ACC112 (cell line): ENCODE measurements at regions not wholly inside any gene's neighbourhood (a gene's known extent, or its start where the extent isn't known, plus 50 kb on each side); places are given as distances from the start of the nearest gene placed in this dataset.
A peak's percentile ranks its signal among the peaks of the same experiment; 100 is the strongest.

Experiments used
- H2AFZ ChIP-seq: fragments of 200-600 bp; sonication (generic); one replicate; pipeline ENCODE4 v1.6.0; 2017; ENCODE audit warnings: antibody characterized with exemption, low read length; ENCODE audit not compliant: unreplicated experiment
- H3K27ac ChIP-seq: fragments of 200-600 bp; sonication (generic); 2 replicates; pipeline ENCODE4 v1.5.1; 2014; ENCODE audit warnings: low read depth, mild to moderate bottlenecking, antibody characterized with exemption, low read length, moderate library complexity
- H3K27me3 ChIP-seq: fragments of 200-600 bp; sonication (generic); 2 replicates; pipeline ENCODE4 v1.6.1; 2014; ENCODE audit warnings: mild to moderate bottlenecking, antibody characterized with exemption, low read length, moderate library complexity, mixed read lengths; ENCODE audit not compliant: insufficient read depth
- H3K36me3 ChIP-seq: fragments of 200-600 bp; sonication (generic); 2 replicates; pipeline ENCODE4 v1.6.1; 2016; ENCODE audit warnings: mild to moderate bottlenecking, antibody characterized with exemption, low read length, moderate library complexity, mixed read lengths; ENCODE audit not compliant: insufficient read depth
- H3K4me1 ChIP-seq: fragments of 200-600 bp; sonication (generic); one replicate; pipeline ENCODE4 v1.6.1; 2016; ENCODE audit warnings: low read length, mixed read lengths; ENCODE audit not compliant: insufficient read depth, unreplicated experiment, control insufficient read depth
- H3K4me3 ChIP-seq: fragments of 200-600 bp; sonication (generic); 2 replicates; pipeline ENCODE4 v1.5.1; 2014; ENCODE audit warnings: mild to moderate bottlenecking, low read depth, low read length
- H3K79me2 ChIP-seq: fragments of 200-600 bp; sonication (generic); one replicate; pipeline ENCODE4 v1.6.0; 2016; ENCODE audit warnings: low read length; ENCODE audit not compliant: control insufficient read depth, unreplicated experiment, insufficient read depth

- Histone ChIP-seq H3K79me2 (no peaks in the 10 kb centered on the region), H3K27ac (no peak overlapping the region), H3K4me1 (no peaks in the 10 kb centered on the region), H3K36me3 (no peaks in the 10 kb centered on the region), H3K27me3 (no peaks in the 10 kb centered on the region), H2AFZ (peak overlapping the region; percentile 68), H3K4me3 (no peak overlapping the region)
Observed at GRCh38 chr4:32219306-32220075, 1499.3 kb downstream of the PCDH7 start.

DNA sequence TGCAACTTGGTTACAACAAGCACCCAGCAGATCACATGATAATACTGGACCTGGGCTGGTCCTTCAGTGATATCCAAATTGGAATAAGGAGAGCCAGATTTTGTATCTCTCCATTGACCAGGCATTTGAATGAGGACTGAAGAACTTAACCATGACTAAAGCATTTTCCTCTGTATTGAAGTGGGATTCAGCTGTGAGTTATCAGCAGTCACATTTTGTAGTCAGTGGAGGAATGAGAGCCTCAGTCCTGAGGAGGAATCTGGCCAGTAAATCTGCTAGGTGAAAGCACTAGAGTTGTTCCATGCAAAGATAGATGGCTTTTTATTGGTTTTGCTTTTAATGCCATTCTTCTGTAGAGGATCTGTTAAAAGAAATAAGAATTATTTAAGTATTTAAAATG, 1506.0 kb downstream of the PCDH7 start:
- Histone ChIP-seq H2AFZ (no peak overlapping the region), H3K36me3 (no peaks in the 10 kb centered on the region), H3K79me2 (no peaks in the 10 kb centered on the region), H3K27me3 (no peaks in the 10 kb centered on the region), H3K4me3 (no peak overlapping the region), H3K4me1 (no peaks in the 10 kb centered on the region), H3K27ac (no peak overlapping the region)

GRCh38 chr4:32226733-32227132, 1506.6 kb downstream of the PCDH7 start:
- H2AFZ ChIP-seq, result no peak overlapping the region
- no peaks in the 10 kb centered on the region for H3K36me3 ChIP-seq
- no peaks in the 10 kb centered on the region for H3K4me1 ChIP-seq
- no peaks in the 10 kb centered on the region for H3K27me3 ChIP-seq
- no peak overlapping the region for H3K27ac ChIP-seq
- no peaks in the 10 kb centered on the region for H3K79me2 ChIP-seq
- no peak overlapping the region for H3K4me3 ChIP-seq

DNA sequence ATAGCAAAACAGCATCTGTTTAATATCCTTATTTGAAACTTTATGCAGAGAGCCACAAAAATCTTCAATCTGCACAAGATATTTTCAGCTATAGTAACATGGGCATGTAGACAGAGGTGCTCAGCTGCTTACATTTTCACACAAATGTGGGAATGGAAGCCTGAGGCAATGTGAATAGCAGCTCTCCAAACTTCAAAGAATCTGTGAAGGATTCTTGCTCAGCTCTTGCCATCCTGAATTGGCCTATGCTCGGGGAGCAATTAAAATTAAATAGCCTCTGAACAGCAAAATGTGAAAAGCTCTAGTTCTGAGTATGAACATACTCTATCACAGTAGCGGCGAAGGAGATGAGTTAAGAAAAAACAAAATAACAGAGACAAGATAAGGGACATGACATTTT, 1523.8 kb downstream of the PCDH7 start:
- H3K4me1 ChIP-seq, result no peaks in the 10 kb centered on the region
- no peaks in the 10 kb centered on the region for H3K79me2 ChIP-seq
- H3K27ac ChIP-seq, result no peak overlapping the region
- H3K4me3 ChIP-seq, result no peak overlapping the region
- H3K36me3 ChIP-seq, result no peaks in the 10 kb centered on the region
- no peak overlapping the region for H2AFZ ChIP-seq
- H3K27me3 ChIP-seq, result no peaks in the 10 kb centered on the region

DNA sequence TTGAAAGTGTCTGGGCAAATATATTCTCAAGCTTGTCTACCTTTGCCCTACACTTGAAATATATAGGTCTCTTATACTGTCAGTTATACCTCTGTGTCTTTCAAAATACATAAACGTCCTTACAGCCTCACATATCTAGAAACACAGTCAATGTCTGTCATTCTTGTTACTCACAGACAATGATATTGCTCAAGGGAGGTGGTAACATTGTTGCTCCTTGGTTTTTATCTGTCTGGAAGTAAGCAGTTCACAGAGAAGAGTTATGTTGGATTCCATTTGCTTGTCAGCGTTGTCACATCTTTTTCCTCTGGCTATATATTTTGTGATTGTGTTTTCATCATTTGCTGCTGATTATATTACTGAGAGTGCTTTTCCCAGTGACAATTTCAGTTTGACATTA, 1528.9 kb downstream of the PCDH7 start:
- no peaks in the 10 kb centered on the region for H3K36me3 ChIP-seq
- no peaks in the 10 kb centered on the region for H3K79me2 ChIP-seq
- no peak overlapping the region for H3K4me3 ChIP-seq
- no peaks in the 10 kb centered on the region for H3K27me3 ChIP-seq
- no peak overlapping the region for H2AFZ ChIP-seq
- no peak overlapping the region for H3K27ac ChIP-seq
- H3K4me1 ChIP-seq, result no peaks in the 10 kb centered on the region

GRCh38 chr4:32251126-32251525, 1531.0 kb downstream of the PCDH7 start:
- H2AFZ ChIP-seq, result no peak overlapping the region
- no peaks in the 10 kb centered on the region for H3K27me3 ChIP-seq
- H3K79me2 ChIP-seq, result no peaks in the 10 kb centered on the region
- H3K4me3 ChIP-seq, result no peak overlapping the region
- no peaks in the 10 kb centered on the region for H3K4me1 ChIP-seq
- H3K27ac ChIP-seq, result no peak overlapping the region
- no peaks in the 10 kb centered on the region for H3K36me3 ChIP-seq

DNA sequence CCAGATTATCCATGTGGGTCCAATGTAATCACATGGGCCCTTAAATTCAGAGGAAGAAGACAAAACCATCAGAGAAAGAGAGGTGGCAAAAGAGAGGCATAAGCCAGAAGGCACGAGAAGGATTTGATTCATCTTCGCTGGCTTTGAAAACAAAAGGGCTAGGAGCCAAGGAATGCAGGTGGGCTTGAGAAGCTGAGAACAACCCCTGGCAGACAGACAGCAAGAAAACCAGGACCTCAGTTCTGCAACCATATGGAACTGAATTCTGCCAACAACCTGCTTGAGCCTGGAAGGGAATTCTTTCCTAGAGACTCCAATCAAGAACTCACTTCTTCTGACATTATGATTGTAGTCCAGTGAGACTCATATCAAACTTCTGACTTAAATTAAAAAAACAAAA, 1531.8 kb downstream of the PCDH7 start:
- no peaks in the 10 kb centered on the region for H3K4me1 ChIP-seq
- H3K4me3 ChIP-seq, result no peak overlapping the region
- H3K27me3 ChIP-seq, result no peaks in the 10 kb centered on the region
- no peaks in the 10 kb centered on the region for H3K36me3 ChIP-seq
- no peaks in the 10 kb centered on the region for H3K79me2 ChIP-seq
- no peak overlapping the region for H3K27ac ChIP-seq
- no peak overlapping the region for H2AFZ ChIP-seq

DNA sequence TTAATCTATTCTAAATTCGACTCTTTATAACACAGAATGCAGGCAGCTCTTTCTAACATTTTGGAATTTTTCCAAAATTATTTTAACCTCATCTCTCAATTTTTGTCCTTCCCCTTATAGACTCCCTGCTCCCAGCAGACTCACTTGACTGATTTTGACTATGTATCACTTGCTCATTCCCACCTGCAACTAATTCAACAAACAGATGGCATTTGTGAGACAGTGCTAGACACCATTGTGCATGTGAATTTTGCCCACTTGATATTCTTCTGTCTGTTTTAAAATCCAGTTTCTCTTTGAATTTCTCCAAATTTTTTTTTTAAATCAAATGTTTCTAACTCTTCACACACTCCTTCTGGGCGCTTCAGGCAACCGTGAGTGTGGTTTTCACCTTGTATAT, 1534.0 kb downstream of the PCDH7 start:
- Histone ChIP-seq H3K4me1 (no peaks in the 10 kb centered on the region), H3K4me3 (no peak overlapping the region), H3K79me2 (no peaks in the 10 kb centered on the region), H3K27ac (no peak overlapping the region), H3K27me3 (no peaks in the 10 kb centered on the region), H3K36me3 (no peaks in the 10 kb centered on the region), H2AFZ (no peak overlapping the region)

DNA sequence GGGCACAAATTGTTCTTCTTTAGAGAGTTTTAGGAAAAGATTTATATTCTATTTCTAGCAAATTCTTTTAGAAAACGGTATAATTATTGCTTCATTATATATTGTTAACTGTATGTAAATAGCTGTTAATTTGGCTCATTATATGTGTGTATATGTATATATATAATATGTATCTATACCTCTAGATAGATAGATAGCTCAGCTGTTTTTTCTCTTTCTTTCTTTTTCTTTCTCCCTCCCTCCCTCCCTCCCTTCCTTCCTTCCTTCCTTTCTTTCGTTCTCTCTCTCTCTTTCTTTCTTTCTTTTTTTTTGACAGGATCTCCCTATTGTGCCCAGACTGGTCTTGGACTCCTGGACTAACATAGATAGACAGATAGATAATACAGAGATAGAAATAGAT, 1538.8 kb downstream of the PCDH7 start:
- Histone ChIP-seq H3K4me3 (no peak overlapping the region), H3K4me1 (no peaks in the 10 kb centered on the region), H3K79me2 (no peaks in the 10 kb centered on the region), H3K27me3 (no peaks in the 10 kb centered on the region), H2AFZ (no peak overlapping the region), H3K36me3 (no peaks in the 10 kb centered on the region), H3K27ac (no peak overlapping the region)

DNA sequence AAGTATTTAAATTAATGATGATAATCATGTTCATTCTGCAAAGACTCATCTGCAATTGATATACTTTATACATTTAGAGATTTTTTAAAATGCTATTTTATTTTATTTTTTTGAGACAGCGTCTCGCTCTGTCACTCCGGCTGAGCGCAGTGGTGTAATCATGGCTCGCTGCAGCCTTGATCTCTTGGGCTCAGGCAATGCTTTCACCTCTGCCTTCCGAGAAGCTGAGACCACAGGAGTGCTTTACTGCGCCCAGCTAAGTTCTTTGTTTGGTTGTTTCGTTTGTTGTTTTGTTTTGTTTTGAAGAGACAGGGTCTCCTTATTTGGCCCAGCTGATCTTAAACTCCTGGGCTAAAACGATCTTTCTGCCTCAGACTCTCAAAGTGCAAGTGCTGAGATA, 1541.0 kb downstream of the PCDH7 start:
- no peak overlapping the region for H3K27ac ChIP-seq
- no peaks in the 10 kb centered on the region for H3K27me3 ChIP-seq
- no peak overlapping the region for H3K4me3 ChIP-seq
- no peaks in the 10 kb centered on the region for H3K4me1 ChIP-seq
- no peaks in the 10 kb centered on the region for H3K79me2 ChIP-seq
- no peaks in the 10 kb centered on the region for H3K36me3 ChIP-seq
- no peak overlapping the region for H2AFZ ChIP-seq

DNA sequence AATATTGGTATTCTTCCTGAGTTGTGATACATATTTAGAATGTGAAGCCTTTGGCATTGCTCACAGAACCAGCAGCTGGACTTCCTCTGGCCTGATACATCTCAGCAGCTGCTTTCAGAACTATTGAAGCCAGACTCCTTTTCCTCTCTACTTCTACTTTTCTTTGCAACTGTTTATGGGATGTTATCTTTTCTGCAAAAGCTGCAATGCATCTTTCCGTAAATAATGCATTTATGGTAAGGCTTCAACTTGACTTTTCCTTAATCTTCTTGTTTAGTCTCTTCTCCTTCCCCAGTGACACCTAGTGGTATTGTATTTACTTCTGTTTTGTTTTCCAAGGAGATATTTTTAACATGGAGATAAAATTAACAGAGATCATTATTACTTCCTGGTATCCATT, 1548.7 kb downstream of the PCDH7 start:
- H3K36me3 ChIP-seq, result no peaks in the 10 kb centered on the region
- no peaks in the 10 kb centered on the region for H3K4me1 ChIP-seq
- no peaks in the 10 kb centered on the region for H3K79me2 ChIP-seq
- no peak overlapping the region for H2AFZ ChIP-seq
- H3K4me3 ChIP-seq, result no peak overlapping the region
- no peaks in the 10 kb centered on the region for H3K27me3 ChIP-seq
- no peak overlapping the region for H3K27ac ChIP-seq
